RWPE1 (cell line): ENCODE measurements at regions not wholly inside any gene's neighbourhood (a gene's known extent, or its start where the extent isn't known, plus 50 kb on each side); places are given as distances from the start of the nearest gene placed in this dataset.
A peak's percentile ranks its signal among the peaks of the same experiment; 100 is the strongest.

Experiments
- CTCF ChIA-PET: fragments of 350-600 bp; sonication (Branson Sonifier 250); formaldehyde crosslinking; extraction: SDS; loops from one replicate; lab custom pipeline; 2021; lab: Yijun Ruan, JAX
- POLR2A ChIA-PET: fragments of 400-600 bp; formaldehyde crosslinking; extraction: SDS; loops from one replicate; lab custom pipeline; 2020; ENCODE audit warnings: antibody characterized with exemption; ENCODE audit not compliant: low non-redundant PET; lab: Yijun Ruan, JAX
- DNase-seq: peaks from one replicate; pipeline ENCODE4 v3.0.0; 2012; ENCODE audit warnings: low spot score
- H3K27ac ChIP-seq: fragments of 450-650 bp; 2 replicates; pipeline ENCODE4 v1.5.1; 2017
- CTCF ChIP-seq: fragments of 450-650 bp; conservative IDR thresholded peaks from 2 replicates; pipeline ENCODE4 v1.5.1; 2017; ENCODE audit warnings: low read depth, mild to moderate bottlenecking

DNA sequence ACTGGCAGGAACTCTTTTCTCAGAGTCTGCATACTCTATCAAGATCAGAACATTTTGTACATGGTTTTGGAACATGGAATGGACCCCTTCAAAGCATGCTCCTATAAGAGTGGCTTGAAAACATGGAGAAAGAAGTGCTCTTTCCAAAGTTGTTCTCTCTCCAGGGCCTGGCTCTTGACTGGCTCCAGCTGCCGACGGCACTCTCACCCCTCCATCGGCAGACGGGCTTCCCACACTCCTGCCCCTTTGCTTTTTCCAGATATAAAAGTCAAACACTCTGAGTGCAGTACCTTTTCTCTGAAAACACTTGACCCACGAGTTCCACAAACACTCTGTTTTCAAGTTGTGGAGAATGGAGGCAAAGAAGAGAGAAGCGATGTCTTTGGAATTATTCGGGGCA lies 72.5 kb upstream of the ONECUT1 start:
- no peak for DNase-seq
- POLR2A ChIA-PET, result no interaction called here
- no peak overlapping the region for H3K27ac ChIP-seq
- TF ChIP-seq CTCF, result no peak
- CTCF ChIA-PET, result no interaction called here

GRCh38 chr15:52858782-52859176 lies 68.6 kb upstream of the ONECUT1 start:
- no peak for DNase-seq
- no peak overlapping the region for H3K27ac ChIP-seq
- POLR2A ChIA-PET, result no interaction called here
- CTCF ChIA-PET, result interaction anchor here (0.7 kb wide), 1 partner anchor 62 kb away, joined by 3 read pairs; no protein-coding TSS in a partner anchor
- no peak for TF ChIP-seq CTCF

GRCh38 chr15:52857937-52858781 lies 68.0 kb upstream of the ONECUT1 start:
- H3K27ac ChIP-seq, result no peak overlapping the region
- peak; percentile 30 for DNase-seq

GRCh38 chr15:52857471-52857870 lies 67.3 kb upstream of the ONECUT1 start:
- DNase-seq, result no peak
- CTCF ChIA-PET, result no interaction called here
- no peak overlapping the region for H3K27ac ChIP-seq
- POLR2A ChIA-PET, result no interaction called here
- no peak for TF ChIP-seq CTCF

More at GRCh38 chr15:52857937-52858781, 68.0 kb upstream of the ONECUT1 start:
- ChIA-PET POLR2A (no interaction called here), CTCF (interaction anchor here (0.7 kb wide), 1 partner anchor 63 kb away, joined by 3 read pairs; no protein-coding TSS in a partner anchor)
- TF ChIP-seq CTCF, result no peak

- H3K27ac ChIP-seq, result no peak overlapping the region
- ChIA-PET POLR2A (no interaction called here), CTCF (interaction anchor here (0.5 kb wide), 1 partner anchor 9 kb away, joined by 4 read pairs; no protein-coding TSS in a partner anchor)
- no peak for DNase-seq
- TF ChIP-seq CTCF, result no peak
These were observed 66.2 kb upstream of the ONECUT1 start for GRCh38 chr15:52856286-52856685.

GRCh38 chr15:52855157-52855556 lies 65.0 kb upstream of the ONECUT1 start:
- POLR2A ChIA-PET, result no interaction called here
- no peak for TF ChIP-seq CTCF
- no peak for DNase-seq
- CTCF ChIA-PET, result no interaction called here
- no peak overlapping the region for H3K27ac ChIP-seq
